Left ventricle myocardium superior (tissue), 1 donor: ENCODE measurements at regions not wholly inside any gene's neighbourhood (a gene's known extent, or its start where the extent isn't known, plus 50 kb on each side); places are given as distances from the start of the nearest gene placed in this dataset.
"Not testable (repeated sequence)": the region's sequence is repeated elsewhere in the genome, so short reads cannot be mapped to it uniquely, and the experiment has no call there.

Experiments
- ATAC-seq: fragments of 200-7000 bp; cut with Tn5 transposase; one replicate; pipeline ENCODE4 v1.9.1; 2020; ENCODE audit warnings: mild to moderate bottlenecking, moderate library complexity
- DNase-seq: peaks from one replicate; pipeline ENCODE4 v3.0.0-alpha.2; 2020
- intact Hi-C: fragments of 100-400 bp; cut with micrococcal nuclease; formaldehyde crosslinking; loops from one replicate; pipeline ENCODE4 v1.11.0; 2022
- donor health status: DM: no; HTN: yes; CAD: no; lungs with severe emphysema.

GRCh38 chr3:87548271-87548670 lies 271.9 kb upstream of the POU1F1 start:
- intact Hi-C loops: no loop called here
- no peak for ATAC-seq

GRCh38 chr3:87546216-87546615 lies 269.8 kb upstream of the POU1F1 start:
- intact Hi-C loops: no loop called here
- ATAC-seq (no peak), DNase-seq (no peak)

More at GRCh38 chr3:87548271-87548670, 271.9 kb upstream of the POU1F1 start:
- no peak for DNase-seq

GRCh38 chr3:87543408-87543807 lies 267.0 kb upstream of the POU1F1 start:
- ATAC-seq, DNase-seq, intact Hi-C loops: not testable (repeated sequence)

GRCh38 chr3:87541723-87542122 lies 265.3 kb upstream of the POU1F1 start:
- DNase-seq (no peak), ATAC-seq (no peak)
- intact Hi-C loops: no loop called here

DNA sequence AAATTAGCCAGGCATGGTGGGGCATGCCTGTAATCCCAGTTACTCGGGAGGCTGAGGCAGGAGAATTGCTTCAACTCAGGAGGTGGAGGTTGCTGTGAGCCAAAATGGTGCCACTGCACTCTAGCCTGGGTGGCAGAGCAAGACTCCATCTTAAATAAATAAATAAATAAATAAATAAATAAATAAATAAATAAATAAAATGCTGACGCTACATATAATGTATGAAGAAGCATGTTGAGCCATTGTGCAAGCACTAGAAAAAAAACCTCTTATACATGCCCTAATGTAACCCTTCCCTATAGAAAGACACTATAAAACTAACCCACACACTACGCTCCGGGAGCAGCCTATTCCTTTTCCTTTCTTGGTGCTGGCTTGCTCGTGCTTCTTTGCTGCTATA lies 262.3 kb upstream of the POU1F1 start:
- DNase-seq, intact Hi-C loops, ATAC-seq: not testable (repeated sequence)

- DNase-seq: no peak
- intact Hi-C loops: no loop called here
- no peak for ATAC-seq
Measured at GRCh38 chr3:87509401-87509800, 233.0 kb upstream of the POU1F1 start.

GRCh38 chr3:87508921-87509320 lies 232.5 kb upstream of the POU1F1 start:
- ATAC-seq (no peak), DNase-seq (no peak)
- intact Hi-C loops: no loop called here

DNA sequence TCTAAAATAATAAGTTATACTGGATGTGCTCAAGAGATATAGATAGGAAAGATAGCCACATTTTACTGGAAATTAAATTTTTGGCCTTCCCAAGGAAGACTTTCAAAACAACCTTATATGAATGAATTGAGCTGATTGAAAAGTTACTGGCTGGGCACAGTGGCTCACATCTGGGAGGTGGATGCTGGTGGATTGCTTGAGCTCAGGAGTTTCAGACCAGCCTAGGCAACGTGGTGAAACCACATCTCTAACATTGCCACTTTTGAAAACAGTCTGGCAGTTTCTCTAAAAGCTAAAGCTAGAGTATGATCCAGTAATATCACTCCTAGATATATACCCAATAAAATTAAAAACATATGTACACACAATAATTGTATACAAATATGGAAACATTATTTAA lies 231.4 kb upstream of the POU1F1 start:
- intact Hi-C loops: no loop called here
- ATAC-seq: no peak
- DNase-seq: no peak

- no peak for ATAC-seq
- no peak for DNase-seq
- intact Hi-C loops: no loop called here
Measured at GRCh38 chr3:87503900-87504498, 227.6 kb upstream of the POU1F1 start.

DNA sequence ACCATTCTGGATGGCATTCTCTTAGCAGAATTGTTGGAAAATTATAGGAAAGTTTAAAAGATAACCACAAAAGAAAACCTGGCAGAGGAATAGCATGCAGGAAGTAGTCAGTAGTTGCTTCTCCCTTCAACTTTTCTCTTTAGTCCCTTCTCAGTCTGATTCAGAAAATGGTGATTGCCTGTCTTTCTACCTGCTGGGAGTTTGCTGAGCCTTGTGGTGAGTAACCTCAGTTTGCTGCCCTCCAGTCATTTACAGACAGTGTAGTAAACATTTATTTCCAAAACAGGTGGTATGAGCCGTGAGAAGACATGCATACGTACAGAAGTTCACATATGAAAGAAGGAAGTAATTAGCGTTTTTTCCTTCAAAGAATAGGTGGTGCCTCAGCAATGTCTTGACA lies 224.7 kb upstream of the POU1F1 start:
- ATAC-seq: no peak
- intact Hi-C loops: no loop called here
- DNase-seq: no peak

DNA sequence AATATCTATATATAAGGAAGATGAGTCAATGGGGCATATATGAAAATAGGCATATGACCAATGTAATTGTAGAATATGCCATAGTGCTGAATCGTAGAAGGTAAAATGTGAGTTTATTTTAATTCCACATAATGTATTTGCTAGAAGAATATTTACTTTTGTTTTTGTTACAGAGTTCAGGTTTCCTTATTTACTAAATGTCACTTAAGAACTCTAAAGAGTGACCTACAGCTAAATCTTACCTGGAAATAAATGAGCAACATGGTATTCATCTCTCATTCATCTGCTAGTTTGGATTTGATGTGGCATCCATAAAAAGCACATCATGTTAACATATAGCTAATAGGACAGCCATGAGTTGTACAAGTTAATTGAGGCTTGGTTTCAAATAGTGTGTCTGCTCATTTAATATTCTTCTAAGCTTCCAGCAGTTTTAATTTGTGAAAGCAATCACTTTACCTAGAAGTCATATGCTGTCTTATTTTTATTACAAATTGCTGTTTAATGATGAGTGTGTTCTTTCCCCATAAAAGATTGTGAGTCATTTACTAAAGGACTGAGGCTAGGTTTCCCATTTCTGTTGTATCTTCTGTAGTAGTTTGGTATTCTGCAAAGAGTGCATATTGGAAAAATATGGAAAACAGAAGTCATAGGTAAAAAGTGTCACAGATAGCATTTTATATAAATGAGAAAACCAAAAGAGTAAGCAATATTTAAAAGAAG lies 222.1 kb upstream of the POU1F1 start:
- ATAC-seq: no peak
- no peak for DNase-seq
- intact Hi-C loops: no loop called here

DNA sequence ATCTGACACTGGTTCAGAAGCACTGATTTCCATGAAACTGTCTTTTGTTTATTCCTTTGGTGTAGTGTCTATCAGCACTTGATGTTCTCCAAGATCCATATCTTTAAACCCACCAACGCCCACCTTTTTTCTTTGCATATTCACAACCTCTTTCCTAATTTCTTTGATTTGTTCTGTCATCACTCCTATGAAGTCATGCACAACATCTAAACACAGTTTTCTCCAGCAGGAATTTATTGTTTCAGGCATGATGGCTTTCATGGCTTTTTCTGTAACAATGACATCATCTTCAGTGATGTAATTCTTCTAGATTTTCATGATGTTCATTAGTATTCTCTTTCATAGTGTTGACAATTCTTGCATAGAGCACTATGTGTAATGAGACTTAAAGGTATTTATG lies 219.6 kb upstream of the POU1F1 start:
- no peak for DNase-seq
- intact Hi-C loops: no loop called here
- no peak for ATAC-seq

- intact Hi-C loops: no loop called here
- ATAC-seq (no peak), DNase-seq (no peak)
Measured at GRCh38 chr3:87494264-87494663, 217.9 kb upstream of the POU1F1 start.

DNA sequence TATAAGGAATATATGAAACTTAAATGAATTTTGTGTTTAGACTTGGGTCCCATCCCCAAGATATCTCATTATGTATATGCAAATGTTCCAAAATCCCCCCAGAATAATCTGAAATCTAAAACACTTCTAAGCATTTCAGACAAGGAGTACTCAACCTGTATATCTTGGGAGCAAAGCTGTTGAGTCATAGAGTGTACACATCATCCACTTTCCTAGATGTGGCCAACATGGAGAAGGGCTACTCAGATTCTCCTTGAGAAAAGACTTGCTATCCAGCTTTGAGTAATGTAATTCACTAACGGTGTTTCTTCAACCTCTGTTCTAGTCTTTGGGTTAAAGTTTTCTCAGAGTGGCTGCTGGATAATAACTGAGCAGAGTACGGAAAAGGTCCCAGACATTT lies 215.5 kb upstream of the POU1F1 start:
- no peak for ATAC-seq
- DNase-seq: no peak
- intact Hi-C loops: no loop called here

DNA sequence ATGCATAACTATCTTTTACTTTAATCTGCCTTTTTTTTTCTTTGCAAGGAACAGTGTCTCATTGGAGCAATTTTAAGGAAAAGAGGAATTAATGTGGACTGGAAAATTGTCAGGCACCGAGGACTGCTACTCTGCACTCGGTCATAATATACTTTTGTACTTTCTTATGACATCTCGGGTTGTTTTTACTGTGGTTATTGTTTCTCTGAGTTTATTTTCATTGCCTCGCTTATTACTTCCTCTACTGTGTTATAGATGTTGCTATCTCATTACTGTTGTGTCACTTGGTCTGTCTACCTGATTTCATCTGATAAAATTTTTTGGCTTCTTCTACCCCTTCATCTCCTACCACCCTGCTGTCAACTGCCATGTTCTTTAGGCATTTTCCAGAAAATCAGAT lies 213.5 kb upstream of the POU1F1 start:
- intact Hi-C loops: no loop called here
- DNase-seq: no peak
- ATAC-seq: no peak

GRCh38 chr3:87488765-87489164 lies 212.4 kb upstream of the POU1F1 start:
- no peak for DNase-seq
- ATAC-seq: no peak
- intact Hi-C loops: no loop called here

DNA sequence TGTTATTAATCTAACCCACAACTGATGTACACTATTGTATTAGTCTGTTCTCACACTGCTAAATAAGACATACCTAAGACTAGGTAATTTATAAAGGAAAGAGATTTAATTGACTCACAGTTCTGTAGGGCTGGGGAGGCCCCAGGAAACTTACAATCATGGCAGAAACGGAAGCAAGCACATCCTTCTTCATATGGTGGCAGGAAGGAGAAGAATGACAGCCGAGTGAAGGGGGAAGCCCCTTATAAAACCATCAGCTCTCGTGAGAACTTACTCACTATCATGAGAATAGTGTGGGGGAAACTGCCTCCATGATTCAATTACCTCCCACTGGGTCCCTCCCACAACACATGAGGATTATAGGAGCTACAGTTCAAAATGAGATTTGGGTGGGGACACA lies 210.3 kb upstream of the POU1F1 start:
- DNase-seq, intact Hi-C loops, ATAC-seq: not testable (repeated sequence)

DNA sequence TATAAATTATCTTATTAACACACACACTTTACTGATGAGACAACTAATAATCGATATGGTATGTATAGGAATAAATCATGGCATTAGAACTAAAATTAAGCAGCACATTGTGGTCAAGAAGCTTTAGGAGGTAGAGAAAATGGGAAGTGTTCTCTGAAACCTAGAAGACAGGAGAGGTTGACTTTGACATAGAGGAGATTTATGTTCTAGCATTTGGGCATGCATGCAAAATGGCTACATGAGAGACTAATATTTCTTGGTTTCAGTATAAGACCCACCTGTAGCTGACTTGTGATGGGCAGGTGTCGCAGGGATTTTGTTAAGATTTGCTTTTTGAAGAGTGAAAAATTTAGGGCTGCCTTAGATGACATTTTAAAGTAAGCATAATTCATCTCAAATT lies 209.7 kb upstream of the POU1F1 start:
- DNase-seq (no peak), ATAC-seq (no peak)
- intact Hi-C loops: no loop called here

- ATAC-seq: no peak
- intact Hi-C loops: no loop called here
- no peak for DNase-seq
Measured at GRCh38 chr3:87478716-87479115, 202.3 kb upstream of the POU1F1 start.

- intact Hi-C loops: no loop called here
- ATAC-seq: no peak
- DNase-seq: no peak
Measured at GRCh38 chr3:87473944-87474343, 197.6 kb upstream of the POU1F1 start.

DNA sequence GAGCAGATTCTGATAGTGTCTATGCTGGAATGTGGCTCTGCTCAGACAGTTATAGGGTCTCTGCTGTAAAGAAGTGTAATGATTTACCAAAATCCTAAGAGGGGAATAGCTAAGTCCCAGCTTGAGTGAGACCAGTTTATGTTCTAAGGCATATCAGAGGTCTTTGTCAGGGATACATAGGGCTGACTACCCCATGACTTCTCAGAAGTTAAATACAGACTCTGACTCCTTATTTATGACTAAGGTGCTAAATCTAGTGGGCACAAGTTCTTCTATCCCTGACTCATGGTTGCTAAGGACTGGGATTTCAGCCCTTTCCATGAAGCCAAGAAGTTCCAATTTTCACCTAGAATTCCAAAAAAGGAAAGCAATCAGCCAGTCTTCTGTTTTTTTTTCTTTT lies 192.6 kb upstream of the POU1F1 start:
- no peak for ATAC-seq

More for the DNA sequence above, 192.6 kb upstream of the POU1F1 start:
- no peak for DNase-seq
- intact Hi-C loops: no loop called here
